IMR-90 (cell line): ENCODE measurements at regions not wholly inside any gene's neighbourhood (a gene's known extent, or its start where the extent isn't known, plus 50 kb on each side); places are given as distances from the start of the nearest gene placed in this dataset.

Experiments used
- ATAC-seq: fragments of 200-7000 bp; cut with Tn5 transposase; 2 replicates; pipeline ENCODE4 v1.9.1; 2020; ENCODE audit warnings: low read depth, mild to moderate bottlenecking, moderate library complexity
- BruUV-seq: library from RNA; stranded (reverse); fragments of 400-500 nt; replicated peaks from 2 replicates; lab custom pipeline; 2021; lab: Mats Ljungman, UMichigan
- CTCF ChIA-PET: fragments of 300-600 bp; formaldehyde crosslinking; extraction: SDS; loops from one replicate; lab custom pipeline; 2021; ENCODE audit warnings: antibody characterized with exemption; lab: Yijun Ruan, JAX
- POLR2A ChIA-PET: fragments of 300-600 bp; sonication (Branson Sonifier 250); formaldehyde crosslinking; loops from one replicate; lab custom pipeline; 2022; ENCODE audit warnings: antibody characterized with exemption; ENCODE audit not compliant: unreplicated experiment; lab: Charles Lee
- DNase-seq: peaks from one replicate; pipeline ENCODE4 v3.0.0; 2013
- H2AFZ ChIP-seq: replicated peaks from 2 replicates; pipeline ENCODE3; 2013; ENCODE audit warnings: low read length, mild to moderate bottlenecking; ENCODE audit not compliant: poor library complexity
- H2AK5ac ChIP-seq: 2 replicates; pipeline ENCODE4 v1.6.1; 2013; ENCODE audit warnings: low read depth, low read length, inconsistent platforms
- H2AK9ac ChIP-seq: replicated peaks from 2 replicates; pipeline ENCODE3; 2013; ENCODE audit warnings: mild to moderate bottlenecking, low read depth, low read length, moderate library complexity; ENCODE audit not compliant: poor library complexity
- H2BK120ac ChIP-seq: 2 replicates; pipeline ENCODE4 v1.6.1; 2013; ENCODE audit warnings: low read depth, low read length, inconsistent platforms
- H2BK15ac ChIP-seq: 3 replicates; pipeline ENCODE4 v1.6.1; 2013; ENCODE audit warnings: low read depth, low read length, inconsistent platforms
- H2BK20ac ChIP-seq: 2 replicates; pipeline ENCODE4 v1.6.1; 2013; ENCODE audit warnings: low read depth, mild to moderate bottlenecking, inconsistent platforms, low read length, moderate library complexity
- H2BK5ac ChIP-seq: 2 replicates; pipeline ENCODE4 v1.6.1; 2013; ENCODE audit warnings: mild to moderate bottlenecking, low read depth, low read length, inconsistent platforms; ENCODE audit not compliant: poor library complexity, severe bottlenecking
- H3K14ac ChIP-seq: replicated peaks from 2 replicates; pipeline ENCODE4 v1.6.1; 2013; ENCODE audit warnings: low read depth, low read length, inconsistent platforms
- H3K18ac ChIP-seq: 2 replicates; pipeline ENCODE4 v1.6.1; 2013; ENCODE audit warnings: low read depth, low read length, control low read depth
- H3K23ac ChIP-seq: 2 replicates; pipeline ENCODE4 v1.6.1; 2013; ENCODE audit warnings: low read depth, low read length, inconsistent platforms
- H3K27ac ChIP-seq: 2 replicates; pipeline ENCODE4 v1.5.1; 2013; ENCODE audit warnings: mild to moderate bottlenecking, control low read depth, low read length; ENCODE audit not compliant: insufficient read depth
- H3K27me3 ChIP-seq: 2 replicates; pipeline ENCODE4 v1.6.1; 2013; ENCODE audit warnings: low read length; ENCODE audit not compliant: control insufficient read depth, insufficient read depth
- H3K36me3 ChIP-seq: 2 replicates; pipeline ENCODE4 v1.6.1; 2013; ENCODE audit warnings: low read length, mixed read lengths; ENCODE audit not compliant: control insufficient read depth, insufficient read depth
- H3K4ac ChIP-seq: 2 replicates; pipeline ENCODE4 v1.6.1; 2013; ENCODE audit warnings: low read depth, low read length, inconsistent platforms
- H3K4me1 ChIP-seq: 2 replicates; pipeline ENCODE4 v1.6.1; 2013; ENCODE audit warnings: low read length, mixed read lengths; ENCODE audit not compliant: control insufficient read depth, insufficient read depth
- H3K4me2 ChIP-seq: 2 replicates; pipeline ENCODE4 v1.6.1; 2013; ENCODE audit warnings: low read depth, mild to moderate bottlenecking, control low read depth, low read length, moderate library complexity
- H3K4me3 ChIP-seq: 2 replicates; pipeline ENCODE4 v1.5.1; 2013; ENCODE audit warnings: low read depth, mild to moderate bottlenecking, control low read depth, low read length, moderate library complexity; ENCODE audit not compliant: insufficient read depth
- H3K56ac ChIP-seq: 2 replicates; pipeline ENCODE4 v1.6.1; 2013; ENCODE audit warnings: low read length, inconsistent platforms; ENCODE audit not compliant: insufficient read depth; ENCODE audit errors: extremely low read depth
- H3K79me1 ChIP-seq, 2 experiments: 2 replicates each; pipeline ENCODE4 v1.6.1; 2013; ENCODE audit warnings: low read length in 2 of 2, inconsistent platforms in 1 of 2, low read depth in 1 of 2
- H3K9ac ChIP-seq: 2 replicates; pipeline ENCODE4 v1.6.1; 2013; ENCODE audit warnings: low read depth, low read length, control low read depth
- H3K9me1 ChIP-seq: 2 replicates; pipeline ENCODE4 v1.6.1; 2013; ENCODE audit warnings: low read length, inconsistent platforms; ENCODE audit not compliant: insufficient read depth
- H3K9me3 ChIP-seq: 2 replicates; pipeline ENCODE4 v1.6.1; 2013; ENCODE audit warnings: low read length; ENCODE audit not compliant: control insufficient read depth, insufficient read depth
- H4K20me1 ChIP-seq: 2 replicates; pipeline ENCODE4 v1.6.1; 2013; ENCODE audit warnings: low read length, inconsistent platforms; ENCODE audit not compliant: insufficient read depth
- H4K5ac ChIP-seq: 2 replicates; pipeline ENCODE4 v1.6.1; 2013; ENCODE audit warnings: mild to moderate bottlenecking, low read depth, low read length, control low read depth
- H4K8ac ChIP-seq, 2 experiments: 2 replicates each; pipeline ENCODE4 v1.6.1; 2013; ENCODE audit warnings: low read depth in 2 of 2, low read length in 2 of 2, control low read depth in 1 of 2, inconsistent platforms in 1 of 2
- H4K91ac ChIP-seq: 2 replicates; pipeline ENCODE4 v1.6.1; 2013; ENCODE audit warnings: low read depth, low read length, inconsistent platforms; ENCODE audit not compliant: insufficient read depth
- BHLHE40 ChIP-seq: fragments of 150-350 bp; IDR thresholded peaks from 2 replicates; pipeline ENCODE4 v1.6.1; 2016; ENCODE audit warnings: mild to moderate bottlenecking, low read depth, low read length
- CEBPB ChIP-seq: IDR thresholded peaks from 2 replicates; pipeline ENCODE4 v1.6.1; 2012; ENCODE audit warnings: low read depth, low read length, improper control_type of control experiment
- CHD1 ChIP-seq: IDR thresholded peaks from 2 replicates; pipeline ENCODE4 v1.6.1; 2012; ENCODE audit warnings: low read depth, low read length, improper control_type of control experiment
- CTCF ChIP-seq: conservative IDR thresholded peaks from 2 replicates; pipeline ENCODE4 v1.5.1; 2012; ENCODE audit warnings: mild to moderate bottlenecking, low read depth, low read length, improper control_type of control experiment
- ELK1 ChIP-seq: fragments of 150-350 bp; IDR thresholded peaks from 2 replicates; pipeline ENCODE4 v1.6.1; 2016; ENCODE audit warnings: low read depth, mild to moderate bottlenecking, low read length, moderate library complexity, borderline replicate concordance
- FOS ChIP-seq: fragments of 150-350 bp; IDR thresholded peaks from 2 replicates; pipeline ENCODE4 v1.6.1; 2016; ENCODE audit warnings: low read depth, low read length
- MAFK ChIP-seq: IDR thresholded peaks from 2 replicates; pipeline ENCODE4 v1.6.1; 2012; ENCODE audit warnings: low read depth, low read length, improper control_type of control experiment
- MAZ ChIP-seq: IDR thresholded peaks from 2 replicates; pipeline ENCODE4 v1.6.1; 2012; ENCODE audit warnings: low read depth, mild to moderate bottlenecking, low read length, improper control_type of control experiment, moderate library complexity, borderline replicate concordance
- MXI1 ChIP-seq: IDR thresholded peaks from 2 replicates; pipeline ENCODE4 v1.6.1; 2012; ENCODE audit warnings: low read depth, mild to moderate bottlenecking, low read length, moderate library complexity, borderline replicate concordance
- NFE2L2 ChIP-seq: fragments of 150-350 bp; IDR thresholded peaks from 2 replicates; pipeline ENCODE4 v1.6.1; 2016; ENCODE audit warnings: low read depth, mild to moderate bottlenecking, low read length
- POLR2A ChIP-seq: IDR thresholded peaks from 2 replicates; pipeline ENCODE4 v1.6.1; 2012; ENCODE audit warnings: mild to moderate bottlenecking, low read depth, low read length
- RAD21 ChIP-seq: IDR thresholded peaks from 2 replicates; pipeline ENCODE4 v1.6.1; 2012; ENCODE audit warnings: low read length, improper control_type of control experiment
- RCOR1 ChIP-seq: IDR thresholded peaks from 2 replicates; pipeline ENCODE4 v1.6.1; 2012; ENCODE audit warnings: mild to moderate bottlenecking, low read length, improper control_type of control experiment; ENCODE audit not compliant: insufficient replicate concordance
- RFX5 ChIP-seq: IDR thresholded peaks from 2 replicates; pipeline ENCODE4 v1.8.0; 2012; ENCODE audit warnings: low read depth, mild to moderate bottlenecking, low read length, moderate library complexity
- SMC3 ChIP-seq: fragments of 150-350 bp; IDR thresholded peaks from 2 replicates; pipeline ENCODE4 v1.6.1; 2016; ENCODE audit warnings: low read depth, mild to moderate bottlenecking, antibody characterized with exemption, low read length, moderate library complexity
- WGBS, 2 experiments: methylation state at CpG; one replicate each; pipeline versions ENCODE4 v1.1.5 to v1.1.7; 2013; ENCODE audit warnings: missing lambda C conversion rate in 2 of 2; ENCODE audit not compliant: insufficient read length in 1 of 2; ENCODE audit errors: extremely low coverage in 2 of 2; 5-methylcytosine and 5-hydroxymethylcytosine counted together
- dilution Hi-C: fragments of 300-500 bp; cut with HindIII; formaldehyde crosslinking; loops from one replicate; pipeline ENCODE4 v1.14.3; 2018; ENCODE audit warnings: low sequenced_read_pairs; ENCODE audit not compliant: unreplicated experiment
- in situ Hi-C: fragments of 300-500 bp; cut with MboI; formaldehyde crosslinking; loops from 3 replicates; pipeline ENCODE4 v1.14.3; 2019; ENCODE audit warnings: low sequenced_read_pairs, inconsistent platforms, mixed read lengths
- intact Hi-C: fragments of 100-400 bp; cut with micrococcal nuclease; formaldehyde crosslinking; loops from 2 replicates; pipeline ENCODE4 v1.10.0; 2022

DNA sequence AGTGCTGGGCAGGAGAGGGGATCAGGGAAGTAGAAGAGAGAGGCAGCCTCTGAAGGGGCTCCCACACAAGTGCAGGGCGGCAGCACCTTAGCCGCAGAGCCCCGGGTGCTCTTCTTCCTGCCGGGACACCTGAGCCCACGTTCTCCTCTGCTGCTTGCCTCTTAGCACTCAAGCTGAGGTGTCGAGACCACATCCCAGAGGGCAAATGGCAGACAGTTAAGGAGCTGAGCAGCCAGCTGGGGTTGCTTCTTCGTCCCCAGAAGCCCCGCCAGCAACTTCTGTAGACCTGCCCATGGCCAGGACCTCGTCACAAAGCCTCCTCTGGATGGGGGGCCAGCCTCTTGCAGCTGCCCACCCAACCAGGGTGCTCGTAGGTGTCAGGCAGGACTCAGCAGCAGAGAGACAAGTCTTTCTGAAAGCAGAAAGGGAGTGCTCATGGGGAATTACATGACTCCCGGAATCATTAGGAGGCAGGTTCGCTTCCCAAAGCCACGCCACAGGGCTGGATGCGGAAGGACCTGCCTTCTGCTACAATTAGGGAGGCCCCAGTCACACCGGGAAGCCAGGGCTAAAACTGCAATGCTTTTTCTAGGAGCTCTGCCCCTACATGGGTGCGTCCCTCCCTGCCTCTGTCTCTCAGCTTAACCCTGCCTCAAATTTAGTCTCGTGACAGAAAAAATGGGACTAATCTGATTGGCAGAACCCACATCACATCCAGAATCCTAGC is 141.4 kb upstream of the RAB4A start:
- in situ Hi-C loops, result no loop called here
- Histone ChIP-seq H2BK5ac (no peak overlapping the region), H4K5ac (no peak overlapping the region), H3K9me3 (peaks cover under 1% of the 10 kb centered on the region; the same call in 1 of the 2 replicates), H3K14ac (no peak overlapping the region), H3K27ac (no peak overlapping the region), H3K18ac (no peak overlapping the region), H3K23ac (no peak overlapping the region), H2BK20ac (no peak overlapping the region), H3K4me1 (no peaks in the 10 kb centered on the region), H3K4me2 (no peak overlapping the region), H2BK120ac (no peak overlapping the region), H4K20me1 (no peaks in the 10 kb centered on the region), H2BK15ac (no peak overlapping the region), H3K79me1 (no peaks in the 10 kb centered on the region), H3K56ac (no peak overlapping the region), H3K36me3 (no peaks in the 10 kb centered on the region), H3K9me1 (no peaks in the 10 kb centered on the region), H3K4ac (no peak overlapping the region), H3K27me3 (peaks cover 40% of the 10 kb centered on the region), H4K91ac (no peak overlapping the region), H4K8ac (no peak overlapping the region), H2AK5ac (no peak overlapping the region), H3K9ac (no peak overlapping the region), H2AK9ac (no peak overlapping the region), H2AFZ (no peak overlapping the region), H3K4me3 (no peak overlapping the region)
- POLR2A ChIA-PET, result interaction anchor here (1.1 kb wide), 1 partner anchor 227 kb away, joined by 3 read pairs; no protein-coding TSS in a partner anchor
- ATAC-seq (no peak), DNase-seq (no peak)
- dilution Hi-C loops, result no loop called here
- intact Hi-C loops, result no loop called here
- no peak for TF ChIP-seq POLR2A
- no peak for TF ChIP-seq ELK1
- TF ChIP-seq SMC3, result no peak
- no peak for TF ChIP-seq CHD1
- TF ChIP-seq FOS, result no peak
- no peak for TF ChIP-seq RAD21
- TF ChIP-seq MXI1, result no peak
- TF ChIP-seq CTCF, result no peak
- TF ChIP-seq NFE2L2, result no peak
- TF ChIP-seq MAZ, result no peak
- TF ChIP-seq RFX5, result no peak
- no peak for TF ChIP-seq RCOR1
- no peak for TF ChIP-seq CEBPB
- TF ChIP-seq BHLHE40, result no peak
- no peak for TF ChIP-seq MAFK
- BruUV-seq, result no TSS peak
- CTCF ChIA-PET, result no interaction called here
- WGBS, 2 experiments, result 62% methylated on average over 4 of the region's 17 CpGs; no CpG with 5 or more reads in 1 of the 2 experiments
